PFSK-1 (cell line): ENCODE measurements at regions not wholly inside any gene's neighbourhood (a gene's known extent, or its start where the extent isn't known, plus 50 kb on each side); places are given as distances from the start of the nearest gene placed in this dataset.

Source experiments
- FOXP2 ChIP-seq: optimal IDR thresholded peaks from 2 replicates; pipeline ENCODE3; 2011; ENCODE audit warnings: borderline replicate concordance, control low read depth, inconsistent platforms; ENCODE audit not compliant: insufficient read depth; ENCODE audit errors: extremely low read length, extremely low read depth
- POLR2AphosphoS5 ChIP-seq: IDR thresholded peaks from 2 replicates; pipeline ENCODE4 v1.6.1; 2012; ENCODE audit warnings: low read depth, mild to moderate bottlenecking, control low read depth, low read length, moderate library complexity
- REST ChIP-seq, 2 experiments: IDR thresholded peaks; 2 replicates each; pipeline versions ENCODE4 v1.6.1 to v1.8.0; 2011 to 2012; ENCODE audit warnings: low read depth in 2 of 2, low read length in 2 of 2, control low read depth in 1 of 2, inconsistent platforms in 1 of 2, mild to moderate bottlenecking in 1 of 2, moderate library complexity in 1 of 2; ENCODE audit not compliant: insufficient read depth in 1 of 2
- SIN3A ChIP-seq: IDR thresholded peaks from 2 replicates; pipeline ENCODE4 v1.6.1; 2012; ENCODE audit warnings: mild to moderate bottlenecking, low read length, moderate library complexity, borderline replicate concordance; ENCODE audit not compliant: insufficient read depth
- TAF1 ChIP-seq: IDR thresholded peaks from 2 replicates; pipeline ENCODE4 v1.6.1; 2012; ENCODE audit warnings: low read length, control low read depth, borderline replicate concordance; ENCODE audit not compliant: insufficient read depth

- TF ChIP-seq TAF1 (no peak), REST (IDR thresholded peaks at IDR 0.05; ENCODE audit: insufficient read depth in 1 of 2, low read depth in 2 of 2, low read length in 2 of 2) (no peak), POLR2AphosphoS5 (no peak), FOXP2 (no peak), SIN3A (no peak)
Observed at GRCh38 chr4:164413743-164414142, 340.2 kb upstream of the SMIM31 start.

- TF ChIP-seq SIN3A = no peak
- TF ChIP-seq POLR2AphosphoS5 = no peak
- no peak for TF ChIP-seq TAF1
- no peak for TF ChIP-seq REST (IDR thresholded peaks at IDR 0.05; ENCODE audit: insufficient read depth in 1 of 2, low read depth in 2 of 2, low read length in 2 of 2)
- TF ChIP-seq FOXP2 = no peak
Observed at GRCh38 chr4:164423819-164424218, 330.1 kb upstream of the SMIM31 start.

GRCh38 chr4:164424846-164425245, 329.1 kb upstream of the SMIM31 start:
- TF ChIP-seq REST (IDR thresholded peaks at IDR 0.05; ENCODE audit: insufficient read depth in 1 of 2, low read depth in 2 of 2, low read length in 2 of 2) = no peak
- TF ChIP-seq POLR2AphosphoS5 = no peak
- TF ChIP-seq SIN3A = no peak
- TF ChIP-seq FOXP2 = no peak
- no peak for TF ChIP-seq TAF1

GRCh38 chr4:164428561-164428960, 325.4 kb upstream of the SMIM31 start:
- TF ChIP-seq TAF1 (no peak), REST (IDR thresholded peaks at IDR 0.05; ENCODE audit: insufficient read depth in 1 of 2, low read depth in 2 of 2, low read length in 2 of 2) (no peak), FOXP2 (no peak), SIN3A (no peak)

- no peak for TF ChIP-seq SIN3A
- no peak for TF ChIP-seq REST (IDR thresholded peaks at IDR 0.05; ENCODE audit: insufficient read depth in 1 of 2, low read depth in 2 of 2, low read length in 2 of 2)
- no peak for TF ChIP-seq TAF1
- TF ChIP-seq POLR2AphosphoS5 = no peak
- no peak for TF ChIP-seq FOXP2
Observed at GRCh38 chr4:164438321-164438720, 315.6 kb upstream of the SMIM31 start.
